HEK293 (cell line): ENCODE measurements at regions not wholly inside any gene's neighbourhood (a gene's known extent, or its start where the extent isn't known, plus 50 kb on each side); places are given as distances from the start of the nearest gene placed in this dataset.

Experiments
- CTCF ChIA-PET: fragments of 350-600 bp; formaldehyde crosslinking; extraction: SDS; loops from one replicate; lab custom pipeline; 2021; ENCODE audit warnings: antibody characterized with exemption; lab: Yijun Ruan, JAX
- POLR2A ChIA-PET: fragments of 300-600 bp; formaldehyde crosslinking; extraction: SDS; loops from one replicate; lab custom pipeline; 2020; ENCODE audit warnings: antibody characterized with exemption, inconsistent platforms; lab: Yijun Ruan, JAX
- H3K27ac ChIP-seq: fragments of 200-500 bp; sonication (Bioruptor generic); 2 replicates; pipeline ENCODE4 v1.5.1; 2014; ENCODE audit warnings: low read depth, low read length, control low read depth, inconsistent platforms; ENCODE audit errors: extremely low read depth
- H3K36me3 ChIP-seq, 2 experiments: fragments of 200-500 bp in 1 of 2; sonication (Bioruptor generic) in 1 of 2; 1 replicate in 1 of 2; 2 replicates in 1 of 2; pipeline ENCODE4 v1.5.1; 2014 to 2017; ENCODE audit warnings: inconsistent platforms in 2 of 2, low read length in 2 of 2; ENCODE audit not compliant: control insufficient read depth in 2 of 2, insufficient read depth in 1 of 2
- H3K4me1 ChIP-seq: fragments of 200-500 bp; sonication (Bioruptor generic); 2 replicates; pipeline ENCODE4 v1.5.1; 2014; ENCODE audit warnings: mild to moderate bottlenecking, low read length, inconsistent platforms; ENCODE audit not compliant: control insufficient read depth, insufficient read depth
- H3K4me3 ChIP-seq: 2 replicates; pipeline ENCODE4 v1.5.1; 2011; ENCODE audit warnings: low read depth, mild to moderate bottlenecking, control low read depth, low read length, moderate library complexity
- H3K9me3 ChIP-seq: fragments of 200-500 bp; sonication (Bioruptor generic); 2 replicates; pipeline ENCODE4 v1.5.1; 2014; ENCODE audit warnings: low read depth, low read length, inconsistent platforms; ENCODE audit not compliant: control insufficient read depth, insufficient read depth
- EGR2 ChIP-seq: fragments of 450-650 bp; formaldehyde crosslinking; IDR thresholded peaks from 2 replicates; pipeline ENCODE4 v1.5.1; 2016; ENCODE audit warnings: low read depth, missing biosample characterization, missing genetic modification characterization
- GLIS2 ChIP-seq: fragments of 450-650 bp; formaldehyde crosslinking; IDR thresholded peaks from 2 replicates; pipeline ENCODE4 v1.5.1; 2016; ENCODE audit warnings: missing biosample characterization, missing genetic modification characterization
- OSR2 ChIP-seq: fragments of 450-650 bp; formaldehyde crosslinking; IDR thresholded peaks from 2 replicates; pipeline ENCODE4 v1.5.1; 2016; ENCODE audit warnings: missing biosample characterization, missing genetic modification characterization
- RBAK ChIP-seq: fragments of 450-650 bp; formaldehyde crosslinking; IDR thresholded peaks from 2 replicates; pipeline ENCODE4 v1.5.1; 2016; ENCODE audit warnings: missing biosample characterization, missing genetic modification characterization
- REPIN1 ChIP-seq: fragments of 450-650 bp; formaldehyde crosslinking; IDR thresholded peaks from 2 replicates; pipeline ENCODE4 v1.5.1; 2017; ENCODE audit warnings: missing biosample characterization, missing genetic modification characterization, low read depth
- SALL2 ChIP-seq: fragments of 450-650 bp; formaldehyde crosslinking; IDR thresholded peaks from 2 replicates; pipeline ENCODE4 v1.5.0; 2017; ENCODE audit warnings: missing biosample characterization, mild to moderate bottlenecking, missing genetic modification characterization, borderline replicate concordance
- ZIC2 ChIP-seq: fragments of 450-650 bp; formaldehyde crosslinking; IDR thresholded peaks from 2 replicates; pipeline ENCODE4 v1.5.1; 2016; ENCODE audit warnings: missing biosample characterization, missing genetic modification characterization
- ZNF146 ChIP-seq: fragments of 450-650 bp; formaldehyde crosslinking; IDR thresholded peaks from 2 replicates; pipeline ENCODE4 v1.5.1; 2016; ENCODE audit warnings: missing biosample characterization, missing genetic modification characterization
- ZNF184 ChIP-seq: fragments of 450-650 bp; IDR thresholded peaks from 2 replicates; pipeline ENCODE4 v1.5.1; 2018; ENCODE audit warnings: missing biosample characterization, mild to moderate bottlenecking, missing genetic modification characterization
- ZNF335 ChIP-seq: fragments of 450-650 bp; formaldehyde crosslinking; conservative IDR thresholded peaks from 2 replicates; pipeline ENCODE4 v1.5.1; 2016; ENCODE audit warnings: missing biosample characterization, missing genetic modification characterization
- ZNF341 ChIP-seq: fragments of 450-650 bp; formaldehyde crosslinking; IDR thresholded peaks from 2 replicates; pipeline ENCODE4; 2016; ENCODE audit warnings: low read depth, missing biosample characterization, missing genetic modification characterization
- ZNF404 ChIP-seq: fragments of 450-650 bp; formaldehyde crosslinking; IDR thresholded peaks from 2 replicates; pipeline ENCODE4 v1.5.1; 2017; ENCODE audit warnings: missing biosample characterization, missing genetic modification characterization
- ZNF548 ChIP-seq: fragments of 450-650 bp; formaldehyde crosslinking; IDR thresholded peaks from 2 replicates; pipeline ENCODE4 v1.5.1; 2016; ENCODE audit warnings: missing biosample characterization, missing genetic modification characterization
- ZNF600 ChIP-seq: fragments of 450-650 bp; formaldehyde crosslinking; IDR thresholded peaks from 2 replicates; pipeline ENCODE4 v1.5.1; 2016; ENCODE audit warnings: missing biosample characterization, missing genetic modification characterization
- ZNF626 ChIP-seq: fragments of 450-650 bp; sonication (Bioruptor Pico); formaldehyde crosslinking; IDR thresholded peaks from 2 replicates; pipeline ENCODE4 v1.5.1; 2018; ENCODE audit warnings: missing biosample characterization, missing genetic modification characterization, inconsistent platforms
- ZNF768 ChIP-seq: fragments of 450-650 bp; formaldehyde crosslinking; IDR thresholded peaks from 2 replicates; pipeline ENCODE4 v1.5.1; 2018; ENCODE audit warnings: missing biosample characterization, mild to moderate bottlenecking, missing genetic modification characterization
- ZNF785 ChIP-seq: fragments of 450-650 bp; formaldehyde crosslinking; IDR thresholded peaks from 2 replicates; pipeline ENCODE4 v1.5.1; 2016; ENCODE audit warnings: missing biosample characterization, missing genetic modification characterization
- TF ChIP-seq, protein P1 (sequence below): fragments of 450-650 bp; formaldehyde crosslinking; conservative IDR thresholded peaks from 2 replicates; pipeline ENCODE4 v1.5.1; 2016; ENCODE audit warnings: low read depth, missing biosample characterization, missing genetic modification characterization
- TF ChIP-seq, protein P2 (sequence below): sonication (generic); formaldehyde crosslinking; IDR thresholded peaks from 2 replicates; pipeline ENCODE4 v1.8.1; 2022; ENCODE audit warnings: mild to moderate bottlenecking, moderate library complexity, missing genetic modification reagents
- TF ChIP-seq, protein P3 (sequence below): fragments of 450-650 bp; formaldehyde crosslinking; IDR thresholded peaks from 2 replicates; pipeline ENCODE4 v1.5.1; 2016; ENCODE audit warnings: missing biosample characterization, missing genetic modification characterization

DNA sequence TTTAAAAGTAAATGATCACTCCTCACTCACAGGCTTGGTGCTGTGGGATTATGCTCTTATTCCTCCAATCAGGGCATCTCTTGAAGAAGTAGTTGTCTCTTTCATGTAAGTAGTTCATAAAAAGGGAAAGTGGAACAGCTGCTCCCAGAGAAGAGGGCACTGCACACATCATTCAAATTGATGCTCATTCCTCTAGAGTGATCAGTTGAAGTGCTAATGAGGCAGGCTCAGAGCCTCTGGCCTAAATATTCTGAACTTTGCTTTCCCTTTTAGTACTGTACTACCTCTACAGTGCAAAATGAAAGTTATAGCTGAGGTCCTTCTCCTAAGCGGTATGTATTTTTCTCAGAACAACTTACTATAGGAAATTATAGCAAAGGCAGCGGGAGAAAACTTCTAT is 1453.1 kb downstream of the ARAP2 start:
- TF ChIP-seq SALL2 (tag by site-specific recombination): no peak
- TF ChIP-seq, protein P1, sequence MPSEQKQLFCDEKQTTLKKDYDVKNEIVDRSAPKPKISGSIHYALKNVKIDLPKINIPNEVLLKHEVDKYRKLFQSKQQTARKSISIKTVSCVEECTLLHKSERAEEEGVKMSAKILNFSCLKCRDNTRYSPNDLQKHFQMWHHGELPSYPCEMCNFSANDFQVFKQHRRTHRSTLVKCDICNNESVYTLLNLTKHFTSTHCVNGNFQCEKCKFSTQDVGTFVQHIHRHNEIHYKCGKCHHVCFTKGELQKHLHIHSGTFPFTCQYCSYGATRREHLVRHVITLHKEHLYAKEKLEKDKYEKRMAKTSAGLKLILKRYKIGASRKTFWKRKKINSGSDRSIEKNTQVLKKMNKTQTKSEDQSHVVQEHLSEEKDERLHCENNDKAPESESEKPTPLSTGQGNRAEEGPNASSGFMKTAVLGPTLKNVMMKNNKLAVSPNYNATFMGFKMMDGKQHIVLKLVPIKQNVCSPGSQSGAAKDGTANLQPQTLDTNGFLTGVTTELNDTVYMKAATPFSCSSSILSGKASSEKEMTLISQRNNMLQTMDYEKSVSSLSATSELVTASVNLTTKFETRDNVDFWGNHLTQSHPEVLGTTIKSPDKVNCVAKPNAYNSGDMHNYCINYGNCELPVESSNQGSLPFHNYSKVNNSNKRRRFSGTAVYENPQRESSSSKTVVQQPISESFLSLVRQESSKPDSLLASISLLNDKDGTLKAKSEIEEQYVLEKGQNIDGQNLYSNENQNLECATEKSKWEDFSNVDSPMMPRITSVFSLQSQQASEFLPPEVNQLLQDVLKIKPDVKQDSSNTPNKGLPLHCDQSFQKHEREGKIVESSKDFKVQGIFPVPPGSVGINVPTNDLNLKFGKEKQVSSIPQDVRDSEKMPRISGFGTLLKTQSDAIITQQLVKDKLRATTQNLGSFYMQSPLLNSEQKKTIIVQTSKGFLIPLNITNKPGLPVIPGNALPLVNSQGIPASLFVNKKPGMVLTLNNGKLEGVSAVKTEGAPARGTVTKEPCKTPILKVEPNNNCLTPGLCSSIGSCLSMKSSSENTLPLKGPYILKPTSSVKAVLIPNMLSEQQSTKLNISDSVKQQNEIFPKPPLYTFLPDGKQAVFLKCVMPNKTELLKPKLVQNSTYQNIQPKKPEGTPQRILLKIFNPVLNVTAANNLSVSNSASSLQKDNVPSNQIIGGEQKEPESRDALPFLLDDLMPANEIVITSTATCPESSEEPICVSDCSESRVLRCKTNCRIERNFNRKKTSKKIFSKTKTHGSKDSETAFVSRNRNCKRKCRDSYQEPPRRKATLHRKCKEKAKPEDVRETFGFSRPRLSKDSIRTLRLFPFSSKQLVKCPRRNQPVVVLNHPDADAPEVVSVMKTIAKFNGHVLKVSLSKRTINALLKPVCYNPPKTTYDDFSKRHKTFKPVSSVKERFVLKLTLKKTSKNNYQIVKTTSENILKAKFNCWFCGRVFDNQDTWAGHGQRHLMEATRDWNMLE: no peak
- no peak for TF ChIP-seq ZNF626
- no peak for TF ChIP-seq ZNF335 (tag by site-specific recombination)
- no peak for TF ChIP-seq ZNF146 (tag by site-specific recombination)
- TF ChIP-seq REPIN1 (tag by site-specific recombination): no peak
- TF ChIP-seq RBAK (tag by site-specific recombination): no peak
- TF ChIP-seq ZNF768 (tag by site-specific recombination): no peak
- H3K36me3 ChIP-seq: no peaks in the 10 kb centered on the region; a peak in 1 of 3 replicates
- no peaks in the 10 kb centered on the region for H3K4me1 ChIP-seq
- ChIA-PET POLR2A (no interaction called here), CTCF (no interaction called here)
- no peak overlapping the region for H3K27ac ChIP-seq
- H3K4me3 ChIP-seq: no peak overlapping the region
- no peaks in the 10 kb centered on the region for H3K9me3 ChIP-seq

DNA sequence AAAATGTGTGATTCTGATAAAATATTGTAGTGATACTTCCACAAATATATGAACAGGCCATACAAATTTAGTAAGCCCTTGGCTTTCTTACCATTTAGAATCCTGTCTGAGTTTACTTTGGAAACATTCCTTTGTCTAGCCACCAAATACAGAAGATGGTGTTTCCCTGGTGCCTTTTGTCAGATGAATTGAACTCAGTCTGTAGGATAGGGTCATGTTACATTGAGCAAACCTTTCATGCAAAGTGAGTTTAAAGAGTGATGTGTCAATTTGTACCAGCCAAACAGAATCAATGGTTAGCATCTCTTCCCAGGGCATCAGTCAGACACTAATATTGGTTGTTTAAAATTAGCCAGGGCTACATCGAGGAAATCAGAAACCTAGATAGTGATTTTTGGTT is 1443.4 kb downstream of the ARAP2 start:
- Histone ChIP-seq H3K4me3 (no peak overlapping the region), H3K36me3 (no peaks in the 10 kb centered on the region), H3K27ac (no peak overlapping the region), H3K9me3 (no peaks in the 10 kb centered on the region), H3K4me1 (no peaks in the 10 kb centered on the region)
- ChIA-PET CTCF (no interaction called here), POLR2A (no interaction called here)
- TF ChIP-seq, protein P2, sequence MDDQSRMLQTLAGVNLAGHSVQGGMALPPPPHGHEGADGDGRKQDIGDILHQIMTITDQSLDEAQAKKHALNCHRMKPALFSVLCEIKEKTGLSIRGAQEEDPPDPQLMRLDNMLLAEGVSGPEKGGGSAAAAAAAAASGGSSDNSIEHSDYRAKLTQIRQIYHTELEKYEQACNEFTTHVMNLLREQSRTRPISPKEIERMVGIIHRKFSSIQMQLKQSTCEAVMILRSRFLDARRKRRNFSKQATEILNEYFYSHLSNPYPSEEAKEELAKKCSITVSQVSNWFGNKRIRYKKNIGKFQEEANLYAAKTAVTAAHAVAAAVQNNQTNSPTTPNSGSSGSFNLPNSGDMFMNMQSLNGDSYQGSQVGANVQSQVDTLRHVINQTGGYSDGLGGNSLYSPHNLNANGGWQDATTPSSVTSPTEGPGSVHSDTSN (CRISPR knock-in tag): no peak
- TF ChIP-seq ZNF184 (no peak), ZNF341 (tag by site-specific recombination) (no peak), ZNF548 (tag by site-specific recombination) (no peak), EGR2 (tag by site-specific recombination) (no peak), ZNF404 (tag by site-specific recombination) (no peak), ZNF600 (tag by site-specific recombination) (no peak), GLIS2 (tag by site-specific recombination) (no peak), ZIC2 (tag by site-specific recombination) (no peak), ZNF785 (no peak), OSR2 (no peak)
- TF ChIP-seq, protein P3, sequence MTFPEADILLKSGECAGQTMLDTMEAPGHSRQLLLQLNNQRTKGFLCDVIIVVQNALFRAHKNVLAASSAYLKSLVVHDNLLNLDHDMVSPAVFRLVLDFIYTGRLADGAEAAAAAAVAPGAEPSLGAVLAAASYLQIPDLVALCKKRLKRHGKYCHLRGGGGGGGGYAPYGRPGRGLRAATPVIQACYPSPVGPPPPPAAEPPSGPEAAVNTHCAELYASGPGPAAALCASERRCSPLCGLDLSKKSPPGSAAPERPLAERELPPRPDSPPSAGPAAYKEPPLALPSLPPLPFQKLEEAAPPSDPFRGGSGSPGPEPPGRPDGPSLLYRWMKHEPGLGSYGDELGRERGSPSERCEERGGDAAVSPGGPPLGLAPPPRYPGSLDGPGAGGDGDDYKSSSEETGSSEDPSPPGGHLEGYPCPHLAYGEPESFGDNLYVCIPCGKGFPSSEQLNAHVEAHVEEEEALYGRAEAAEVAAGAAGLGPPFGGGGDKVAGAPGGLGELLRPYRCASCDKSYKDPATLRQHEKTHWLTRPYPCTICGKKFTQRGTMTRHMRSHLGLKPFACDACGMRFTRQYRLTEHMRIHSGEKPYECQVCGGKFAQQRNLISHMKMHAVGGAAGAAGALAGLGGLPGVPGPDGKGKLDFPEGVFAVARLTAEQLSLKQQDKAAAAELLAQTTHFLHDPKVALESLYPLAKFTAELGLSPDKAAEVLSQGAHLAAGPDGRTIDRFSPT (tag by site-specific recombination): no peak
- TF ChIP-seq, all 188 proteins: peak for 0
